CD4-positive, alpha-beta T cell treated with Interleukin-1 beta for 1 hour (primary cell): ENCODE measurements at regions not wholly inside any gene's neighbourhood (a gene's known extent, or its start where the extent isn't known, plus 50 kb on each side); places are given as distances from the start of the nearest gene placed in this dataset.

ENCODE experiments used
- DNase-seq, 2 donors: peaks; one replicate each; pipeline ENCODE4 v3.0.0-alpha.2; 2020 to 2022

- peak; percentile 42 to 63 for DNase-seq
These were observed 913.8 kb upstream of the SLITRK5 start for GRCh38 chr13:86757236-86757978.

- no peak for DNase-seq
These were observed 913.1 kb upstream of the SLITRK5 start for GRCh38 chr13:86758116-86758515.

DNA sequence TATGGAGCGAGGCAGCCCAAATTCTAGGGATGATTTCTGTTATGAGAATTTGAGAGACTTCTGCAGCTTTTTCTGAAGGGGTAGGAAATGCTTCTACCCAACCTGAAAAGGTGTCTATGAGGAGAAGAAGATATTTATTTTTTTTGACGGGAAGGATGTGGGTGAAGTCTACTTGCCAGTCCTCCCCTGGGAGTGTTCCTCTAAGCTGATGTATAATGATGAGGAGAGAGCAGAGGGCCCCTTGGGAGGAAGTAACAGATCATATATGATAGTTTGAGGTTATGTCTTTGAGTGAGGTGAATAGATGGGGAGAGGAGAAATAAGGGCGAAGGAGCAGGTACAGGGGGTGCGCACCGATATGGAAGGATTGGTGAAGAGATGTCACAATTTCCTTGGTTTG, 910.6 kb upstream of the SLITRK5 start:
- peak in 1 of 2 donors; percentile 5 for DNase-seq

DNA sequence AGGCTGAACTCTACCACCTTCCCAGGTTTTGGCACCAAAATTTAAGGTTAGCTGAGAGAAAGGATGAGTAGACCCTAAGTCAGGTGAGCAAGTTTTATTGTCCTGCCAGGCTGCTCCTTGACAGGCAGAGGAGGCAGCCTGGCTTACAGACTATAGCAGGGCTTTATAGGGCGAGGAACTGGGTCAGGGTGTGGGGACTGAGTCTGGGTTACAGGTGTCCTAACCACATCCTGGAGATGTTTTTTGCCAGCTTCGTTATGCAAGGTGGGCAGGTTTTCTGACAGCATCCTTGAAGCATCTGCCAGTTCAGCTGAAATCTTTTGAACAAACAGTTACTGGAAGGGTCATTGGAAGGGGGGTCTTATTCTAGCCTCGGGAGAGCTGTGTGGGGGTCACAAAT, 905.7 kb upstream of the SLITRK5 start:
- DNase-seq, result no peak

- no peak for DNase-seq
These were observed 882.6 kb upstream of the SLITRK5 start for GRCh38 chr13:86788616-86789015.

DNA sequence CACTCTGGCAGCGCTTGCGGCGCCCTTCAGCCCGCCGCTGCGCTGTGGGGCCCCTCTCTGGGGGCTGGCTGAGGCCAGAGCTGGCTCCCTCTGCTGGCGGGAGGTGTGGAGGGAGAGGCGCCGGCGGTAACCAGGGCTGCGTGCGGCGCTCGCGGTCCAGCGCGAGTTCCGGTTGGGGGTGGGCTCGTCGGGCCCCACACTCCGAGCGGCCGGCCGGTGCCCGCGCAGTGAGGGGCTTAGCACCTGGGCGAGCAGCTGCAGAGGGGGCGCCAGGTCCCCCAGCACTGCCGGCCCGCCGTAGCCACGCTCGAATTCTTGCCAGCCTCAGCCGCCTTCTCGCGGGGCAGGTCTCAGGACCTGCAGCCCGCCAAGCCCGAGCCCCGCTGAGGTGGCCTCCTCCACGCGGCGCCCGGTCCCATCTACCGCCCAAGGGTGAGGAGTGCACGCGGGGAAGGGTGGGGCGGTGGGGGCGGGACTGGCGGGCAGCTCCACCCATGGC, 879.0 kb upstream of the SLITRK5 start:
- no peak for DNase-seq

DNA sequence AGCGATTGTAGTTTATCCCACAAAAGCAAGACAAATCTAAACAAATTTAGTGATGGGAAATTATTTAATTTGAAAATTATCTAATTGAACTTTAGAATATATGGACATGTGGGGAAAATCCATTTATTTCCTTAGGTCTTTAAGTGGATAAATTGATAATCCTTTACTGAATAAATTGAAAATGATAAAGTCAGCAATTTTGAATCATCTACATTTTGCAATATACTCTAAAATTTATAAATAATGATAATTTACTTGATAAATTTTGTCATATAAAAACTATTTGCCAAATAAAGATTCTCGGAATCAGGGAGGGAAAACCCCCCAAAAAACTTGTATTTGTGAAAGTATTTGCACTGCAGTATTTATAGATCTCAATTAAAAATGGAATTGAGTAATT, 875.3 kb upstream of the SLITRK5 start:
- DNase-seq, result no peak

GRCh38 chr13:86810361-86810760, 860.8 kb upstream of the SLITRK5 start:
- DNase-seq, result no peak

GRCh38 chr13:86813198-86813597, 858.0 kb upstream of the SLITRK5 start:
- DNase-seq, result no peak

DNA sequence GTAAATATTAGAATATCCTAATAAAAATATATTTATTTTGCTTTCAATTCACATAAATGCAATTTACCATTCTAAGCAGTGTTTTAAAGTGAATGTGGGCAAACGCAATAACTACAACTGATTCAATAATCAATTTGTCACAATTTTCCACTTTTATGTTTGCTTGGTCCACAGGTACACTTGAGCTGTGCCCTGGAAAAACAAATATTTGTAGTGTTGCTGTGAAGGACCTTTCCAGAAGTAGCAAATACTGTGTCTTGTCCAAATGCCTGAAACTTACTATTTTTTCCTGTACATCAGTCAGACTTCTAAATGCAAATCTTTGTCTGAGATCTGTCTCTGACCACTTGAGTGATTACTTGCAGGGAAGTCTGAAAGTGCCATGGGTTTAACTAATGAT, 845.8 kb upstream of the SLITRK5 start:
- no peak for DNase-seq

- DNase-seq, result no peak
These were observed 844.9 kb upstream of the SLITRK5 start for GRCh38 chr13:86826232-86826631.

DNA sequence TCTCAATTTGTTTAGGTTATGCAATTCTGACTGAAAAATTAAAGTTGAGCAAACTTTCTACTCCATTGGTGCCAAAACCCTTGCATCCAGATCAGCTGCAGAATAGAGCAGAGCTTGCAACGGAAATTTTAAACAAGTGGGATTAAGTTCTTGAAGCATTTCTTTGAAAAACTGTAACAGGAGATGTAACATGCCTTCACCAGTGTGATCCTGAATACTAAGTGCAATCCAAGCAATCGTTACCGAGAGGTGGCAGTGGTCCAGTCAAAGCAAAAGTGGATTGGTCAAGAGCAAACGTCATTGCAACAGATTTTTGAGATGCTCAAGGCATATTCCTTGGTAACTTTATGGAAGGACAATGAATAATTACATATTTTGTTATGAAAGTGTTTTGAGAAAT, 841.1 kb upstream of the SLITRK5 start:
- DNase-seq, result no peak

- no peak for DNase-seq
These were observed 840.1 kb upstream of the SLITRK5 start for GRCh38 chr13:86831084-86831483.

DNA sequence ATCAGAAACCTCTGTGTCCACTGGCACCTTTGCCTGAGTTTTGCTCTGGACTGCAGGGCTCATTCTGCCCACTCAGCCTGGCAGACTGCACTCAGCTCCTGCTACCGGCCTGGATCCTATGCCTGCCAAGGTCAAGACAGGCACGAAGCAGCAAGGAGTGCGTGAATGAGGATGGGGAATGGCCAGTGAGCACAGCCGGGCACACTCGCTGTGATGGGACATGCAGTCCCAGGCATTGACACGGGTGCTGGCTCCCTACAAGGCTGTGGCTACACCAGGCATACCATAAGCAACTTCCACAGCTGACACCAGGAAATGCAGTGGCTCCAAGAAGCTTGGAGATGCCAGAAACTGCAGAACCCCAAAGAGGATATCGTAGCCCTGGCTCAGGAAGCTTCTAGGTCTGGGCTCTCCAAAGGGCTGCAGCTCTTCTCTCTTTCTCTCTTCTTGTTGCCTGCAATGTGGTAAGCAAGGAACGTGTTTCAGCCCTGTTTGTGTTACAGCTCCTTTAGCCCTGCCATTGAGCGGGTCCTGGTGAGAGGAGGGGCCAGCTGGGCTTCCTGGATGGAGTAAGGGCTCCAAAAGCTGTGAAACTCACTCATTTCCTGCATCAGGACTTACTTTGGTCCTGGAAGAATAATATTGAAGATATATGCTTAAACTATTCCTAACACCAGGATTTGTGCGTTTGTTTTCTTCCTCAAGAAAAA, 832.6 kb upstream of the SLITRK5 start:
- DNase-seq, result no peak

GRCh38 chr13:86839221-86839620, 832.0 kb upstream of the SLITRK5 start:
- no peak for DNase-seq

DNA sequence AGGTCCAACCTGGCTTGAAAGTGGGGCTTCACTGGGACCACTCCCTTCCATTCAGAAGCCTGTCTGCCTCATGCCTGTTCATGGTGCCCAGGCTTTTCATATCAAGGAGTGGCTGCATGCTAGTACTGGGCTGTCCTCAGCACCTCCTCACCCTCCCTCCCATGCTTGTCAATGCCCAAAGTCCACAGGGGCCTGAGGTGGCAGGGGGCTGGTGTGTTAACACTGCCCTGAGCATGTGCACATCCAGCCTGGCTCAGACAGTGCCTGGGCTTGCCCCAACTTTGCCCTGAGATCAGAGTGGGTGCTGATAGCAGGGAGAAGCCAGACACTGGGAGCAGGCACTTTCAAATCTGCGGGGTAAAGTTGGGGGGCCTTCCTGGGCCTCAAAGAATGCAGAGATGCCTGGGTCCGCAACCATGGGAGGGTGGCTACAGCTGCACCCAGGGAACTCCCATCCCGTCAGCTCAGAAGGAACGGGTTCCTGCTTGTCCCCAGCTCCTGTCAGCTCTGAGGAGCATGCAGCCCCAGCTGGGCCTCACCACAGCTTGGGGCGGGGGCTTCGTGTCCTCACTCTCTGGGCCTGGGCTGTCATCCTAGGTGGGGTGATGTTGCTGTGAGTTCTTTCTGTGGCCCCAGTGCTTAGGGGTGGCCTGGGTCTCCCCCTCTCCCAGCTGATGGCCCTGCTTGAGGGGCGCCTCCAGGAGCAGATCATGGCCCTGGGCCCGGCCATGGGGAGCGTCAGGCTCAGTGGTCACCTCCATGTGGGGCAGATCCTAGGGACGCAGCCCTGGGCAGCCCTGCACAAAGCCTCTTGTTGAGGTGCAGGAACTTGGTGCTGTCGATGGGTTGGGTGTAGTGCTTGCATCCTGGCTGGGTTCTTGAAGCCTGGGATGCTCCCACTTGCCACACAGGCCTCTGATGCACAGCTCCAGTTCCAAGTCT, 830.6 kb upstream of the SLITRK5 start:
- DNase-seq, result no peak

DNA sequence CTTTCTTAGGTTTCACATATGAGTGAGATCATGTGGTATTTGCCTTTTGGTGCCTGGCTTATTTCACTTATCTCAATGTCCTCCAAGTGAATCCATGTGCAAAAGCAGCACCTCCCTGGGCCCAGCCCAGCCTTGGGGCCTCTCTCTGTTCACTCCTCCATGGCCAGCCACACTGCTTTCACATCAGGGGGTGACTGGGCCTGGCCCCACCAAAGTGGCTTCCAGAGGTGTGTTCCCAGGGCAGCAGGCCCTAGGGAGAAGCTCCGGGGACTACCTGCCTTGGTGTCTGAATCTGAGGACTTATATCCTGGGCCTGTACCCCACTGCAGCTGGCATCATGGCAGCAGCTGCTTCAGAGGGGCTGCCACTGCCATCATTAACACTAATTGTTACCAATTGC, 829.9 kb upstream of the SLITRK5 start:
- DNase-seq, result no peak

- no peak for DNase-seq
These were observed 824.7 kb upstream of the SLITRK5 start for GRCh38 chr13:86846501-86846900.

DNA sequence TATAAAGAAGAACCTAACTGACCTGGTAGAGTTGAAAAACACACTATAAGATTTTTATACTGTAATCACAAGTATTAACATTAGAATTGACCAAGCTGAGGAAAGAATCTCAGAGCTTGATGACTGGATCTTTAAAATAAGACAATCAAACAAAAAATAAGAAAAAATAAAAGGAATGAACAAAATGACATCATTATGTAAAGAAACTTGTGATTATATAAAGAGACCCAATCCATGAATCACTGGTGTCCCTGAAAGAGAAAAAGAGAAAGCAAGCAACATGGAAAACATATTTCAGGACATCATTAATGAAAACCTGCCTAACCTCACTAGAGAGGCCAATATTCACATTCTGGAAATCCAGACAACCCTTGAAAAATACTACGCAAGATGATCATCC, 822.5 kb upstream of the SLITRK5 start:
- no peak for DNase-seq

DNA sequence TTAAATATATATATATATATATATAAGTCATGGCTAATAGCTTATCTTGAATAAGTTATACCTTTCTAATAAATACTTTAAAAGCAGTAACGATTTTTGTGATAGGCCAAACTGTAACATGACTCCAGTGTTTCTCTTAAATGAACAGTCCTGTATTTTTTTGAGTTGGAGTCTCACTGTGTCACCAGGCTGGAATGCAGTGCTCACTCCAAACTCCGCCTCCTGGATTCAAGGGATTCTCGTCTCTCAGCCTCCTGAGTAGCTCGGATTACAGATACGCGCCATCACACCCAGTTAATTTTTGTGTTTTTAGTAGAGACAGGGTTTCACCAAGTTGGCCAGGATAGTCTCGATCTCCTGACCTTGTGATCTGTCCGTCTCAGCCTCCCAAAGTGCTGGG, 814.2 kb upstream of the SLITRK5 start:
- DNase-seq, result no peak

GRCh38 chr13:86858216-86858615, 813.0 kb upstream of the SLITRK5 start:
- DNase-seq, result no peak

GRCh38 chr13:86862137-86862536, 809.0 kb upstream of the SLITRK5 start:
- no peak for DNase-seq

DNA sequence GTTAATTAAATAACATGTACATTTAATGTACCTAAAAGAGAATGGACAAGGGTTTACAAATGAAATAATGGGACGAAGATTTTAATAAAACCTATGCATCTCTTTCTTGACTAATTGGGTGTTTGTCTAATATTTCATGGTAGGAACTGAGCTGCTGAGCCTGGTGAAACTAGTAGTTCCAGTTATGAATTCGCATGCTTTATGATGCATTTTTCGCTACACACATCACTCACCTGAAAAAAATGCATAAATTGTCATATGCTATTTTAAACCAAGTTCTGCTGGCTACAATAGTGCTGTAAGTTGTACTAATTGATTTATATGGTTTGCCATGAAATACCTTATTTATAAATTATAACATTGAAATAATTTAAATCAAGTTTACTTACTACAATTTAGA, 806.8 kb upstream of the SLITRK5 start:
- no peak for DNase-seq
